ENCODE measurements at regions not wholly inside any gene's neighbourhood (a gene's known extent, or its start where the extent isn't known, plus 50 kb on each side); places are given as distances from the start of the nearest gene placed in this dataset.

GRCh38 chr12:67161322-67161918 lies 107.7 kb upstream of the CAND1 start:
- peak; percentile 4 to 50 for DNase-seq

- no peak for DNase-seq
Observed at GRCh38 chr12:67173258-67173657, 95.9 kb upstream of the CAND1 start.

- no peak for DNase-seq
Observed at GRCh38 chr12:67182551-67182950, 86.6 kb upstream of the CAND1 start.

- no peak for DNase-seq
Observed at GRCh38 chr12:67193704-67194103, 75.5 kb upstream of the CAND1 start.

- DNase-seq: no peak
Observed at GRCh38 chr12:67200386-67200785, 68.8 kb upstream of the CAND1 start.

DNA sequence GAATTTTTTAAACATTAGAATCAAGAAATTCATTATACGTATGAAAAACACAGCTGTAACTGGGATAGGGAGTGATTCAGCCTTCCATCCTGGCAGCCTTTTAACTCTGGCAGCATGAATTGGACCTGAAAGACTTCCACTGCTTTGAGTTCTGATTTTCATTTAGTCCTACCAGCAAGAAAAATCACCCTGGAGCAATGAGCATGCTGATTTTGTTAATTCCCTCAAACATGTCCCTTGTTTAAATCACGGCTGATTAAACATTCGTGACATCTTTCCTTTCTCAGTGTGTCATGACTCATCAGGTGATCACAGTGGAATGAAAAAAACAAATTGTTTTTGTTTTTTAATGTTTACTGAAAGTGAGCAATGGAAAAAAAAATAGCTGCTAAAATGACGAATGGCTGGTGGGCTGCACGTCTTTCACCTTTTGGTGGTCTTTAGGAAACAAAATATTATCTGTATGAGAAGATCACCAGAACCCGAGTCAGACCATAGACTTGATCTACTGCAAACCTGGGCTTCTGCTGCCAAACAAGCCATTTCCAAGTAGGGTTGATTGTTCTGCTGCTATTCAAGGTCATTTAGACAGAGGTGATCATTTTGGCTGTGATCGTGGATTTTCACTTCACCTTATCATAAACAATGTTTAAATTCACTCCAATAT lies 67.0 kb upstream of the CAND1 start:
- DNase-seq: no peak

DNA sequence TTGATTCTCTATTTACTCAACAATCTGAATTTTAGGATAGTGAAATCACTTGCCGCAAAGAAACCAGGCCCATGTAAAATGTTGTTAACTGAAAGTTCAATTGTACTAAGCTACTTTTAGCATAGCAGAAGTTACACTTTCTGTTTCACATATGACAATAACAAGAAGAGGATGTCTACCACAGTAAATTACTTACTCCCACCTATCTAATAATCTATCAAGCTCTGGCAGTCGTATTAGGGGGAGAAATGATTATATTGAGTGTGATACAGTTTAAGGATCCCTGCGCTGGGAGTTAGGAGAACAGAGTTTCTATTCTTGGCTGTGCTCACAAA lies 66.5 kb upstream of the CAND1 start:
- no peak for DNase-seq

GRCh38 chr12:67208281-67209067 lies 60.7 kb upstream of the CAND1 start:
- peak in 1 of 2 experiments; percentile 30 for DNase-seq

DNA sequence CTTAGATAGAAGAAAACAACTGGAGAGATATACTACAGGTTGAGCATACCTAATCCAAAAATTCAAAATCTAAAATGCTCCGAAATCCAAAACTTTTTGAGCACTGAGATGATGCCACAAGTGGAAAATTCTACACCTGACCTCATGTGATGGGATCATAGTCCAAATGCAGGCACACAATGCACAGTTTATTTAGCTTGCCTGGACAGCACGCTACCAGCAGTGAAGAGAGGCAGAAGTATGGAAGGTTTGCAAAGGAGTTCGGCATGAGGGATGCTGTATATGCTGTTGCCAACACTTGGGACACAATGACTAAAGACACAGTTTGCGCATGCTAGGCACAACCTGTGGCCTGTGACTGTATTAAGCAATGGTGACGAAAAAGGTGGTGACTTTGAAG lies 58.1 kb upstream of the CAND1 start:
- no peak for DNase-seq

DNA sequence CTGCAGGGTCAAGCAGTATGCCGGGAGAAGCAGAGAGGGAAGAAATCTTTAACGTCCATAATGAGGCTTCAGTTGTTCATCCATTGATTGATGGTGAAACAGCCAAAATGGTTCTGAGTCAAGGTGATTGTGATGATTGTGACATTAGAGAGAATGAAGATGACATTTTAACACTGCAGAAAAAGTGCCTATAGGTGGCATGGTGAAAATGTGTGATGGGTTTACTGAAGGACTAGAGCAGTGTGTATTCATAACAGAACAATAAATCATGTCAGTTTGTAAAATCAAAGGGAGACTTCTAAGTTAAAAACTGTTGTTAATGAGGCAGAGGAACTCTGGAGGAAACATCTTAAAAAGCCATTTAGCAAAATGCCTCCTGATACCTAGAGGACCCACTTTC lies 57.7 kb upstream of the CAND1 start:
- no peak for DNase-seq

- no peak for DNase-seq
Observed at GRCh38 chr12:67217647-67218046, 51.5 kb upstream of the CAND1 start.

Measured in NCI-H446 (cell line).